Endothelial cell of umbilical vein (primary cell): ENCODE measurements at regions not wholly inside any gene's neighbourhood (a gene's known extent, or its start where the extent isn't known, plus 50 kb on each side); places are given as distances from the start of the nearest gene placed in this dataset.

Source experiments
- CTCF ChIP-seq, 2 donors: IDR thresholded peaks; 1 replicate in 1 of 2; 2 replicates in 1 of 2; pipeline ENCODE4 v1.5.1; 2011; ENCODE audit warnings: low read length in 2 of 2, mild to moderate bottlenecking in 2 of 2, moderate library complexity in 2 of 2, control low read depth in 1 of 2, inconsistent platforms in 1 of 2, low read depth in 1 of 2; ENCODE audit not compliant: insufficient read depth in 1 of 2; ENCODE audit errors: extremely low read depth in 1 of 2
- EZH2 ChIP-seq: IDR thresholded peaks from 2 replicates; pipeline ENCODE4 v1.6.1; 2012; ENCODE audit warnings: borderline replicate concordance, low read depth, mild to moderate bottlenecking, moderate library complexity, low read length, inconsistent platforms; ENCODE audit not compliant: severe bottlenecking
- JUN ChIP-seq: IDR thresholded peaks from 2 replicates; pipeline ENCODE4 v1.6.1; 2011; ENCODE audit warnings: borderline replicate concordance, low read depth; ENCODE audit not compliant: insufficient read length, insufficient read depth
- MAX ChIP-seq: IDR thresholded peaks from 2 replicates; pipeline ENCODE4 v1.6.1; 2011; ENCODE audit not compliant: insufficient read depth, insufficient read length
- POLR2A ChIP-seq: IDR thresholded peaks from 2 replicates; pipeline ENCODE4 v1.6.1; 2012; ENCODE audit warnings: low read depth, mild to moderate bottlenecking, control low read depth, low read length
- POLR2AphosphoS5 ChIP-seq: IDR thresholded peaks from 2 replicates; pipeline ENCODE4 v1.6.1; 2012; ENCODE audit warnings: low read depth, mild to moderate bottlenecking, control low read depth, low read length, moderate library complexity; ENCODE audit not compliant: insufficient read depth

- no peak for TF ChIP-seq CTCF (IDR thresholded peaks at IDR 0.05; ENCODE audit: extremely low read depth in 1 of 2, insufficient read depth in 1 of 2, low read depth in 1 of 2, low read length in 2 of 2)
- no peak for TF ChIP-seq POLR2A
- TF ChIP-seq EZH2 = no peak
- TF ChIP-seq MAX = no peak
- TF ChIP-seq JUN = no peak
- TF ChIP-seq POLR2AphosphoS5 = no peak
Observed at GRCh38 chr2:65939687-65940086, 495.2 kb upstream of the MEIS1 start.
